ENCODE measurements at regions not wholly inside any gene's neighbourhood (a gene's known extent, or its start where the extent isn't known, plus 50 kb on each side); places are given as distances from the start of the nearest gene placed in this dataset.

DNA sequence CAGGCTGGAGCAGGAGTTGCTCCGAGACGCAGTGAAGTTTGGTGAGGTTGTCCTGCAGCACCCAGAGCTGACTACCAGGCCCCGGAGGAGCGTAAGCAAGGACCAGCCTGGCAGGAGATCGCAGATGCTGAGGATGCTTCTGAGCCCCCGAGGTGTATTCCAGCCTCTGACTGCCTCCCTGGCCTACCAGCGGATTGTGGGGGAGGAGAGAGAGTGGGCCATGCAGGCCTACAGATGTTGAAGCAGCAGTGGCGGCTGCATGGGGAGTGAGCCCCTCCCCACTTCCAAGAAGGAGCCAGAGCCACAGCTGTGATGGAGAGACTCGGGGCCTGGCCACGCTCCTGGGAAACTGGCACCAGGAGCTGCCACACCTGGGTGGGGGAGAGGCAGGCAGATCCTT, 302.5 kb upstream of the PROK2 start:
- TF ChIP-seq CTCF (conservative IDR thresholded peaks at IDR 0.05), result no peak
- no peak for TF ChIP-seq EZH2 (IDR thresholded peaks at IDR 0.05; ENCODE audit: low read depth)
